Esophagus muscularis mucosa (tissue), 4 donors: ENCODE measurements at regions not wholly inside any gene's neighbourhood (a gene's known extent, or its start where the extent isn't known, plus 50 kb on each side); places are given as distances from the start of the nearest gene placed in this dataset.

Experiments used
- DNase-seq: peaks from one replicate; pipeline ENCODE4 v3.0.0-alpha.2; 2017; ENCODE audit errors: extremely low spot score
- H3K27ac ChIP-seq, 4 donors: fragments of 200-600 bp; sonication (generic); replicated peaks in 1 of 4; 1 replicate in 3 of 4; 2 replicates in 1 of 4; pipeline ENCODE4 v1.5.1; 2016 to 2019; ENCODE audit warnings: mild to moderate bottlenecking in 1 of 4
- H3K27me3 ChIP-seq, 4 donors: fragments of 200-600 bp; sonication (generic); one replicate each; pipeline versions ENCODE4 v1.5.1 to v1.6.0; 2016 to 2019
- H3K36me3 ChIP-seq, 4 donors: fragments of 200-600 bp; sonication (generic); one replicate each; pipeline ENCODE4 v1.5.1; 2016 to 2019
- H3K4me1 ChIP-seq, 4 donors: fragments of 200-600 bp; sonication (generic); one replicate each; pipeline ENCODE4 v1.5.1; 2016 to 2019
- H3K4me3 ChIP-seq, 4 donors: fragments of 200-600 bp; sonication (generic); 1 replicate in 2 of 4; 2 replicates in 2 of 4; pipeline ENCODE4 v1.5.1; 2016 to 2019; ENCODE audit warnings: mild to moderate bottlenecking in 4 of 4, moderate library complexity in 1 of 4
- H3K9me3 ChIP-seq, 4 donors: fragments of 200-600 bp; sonication (generic); 1 replicate in 3 of 4; 2 replicates in 1 of 4; pipeline ENCODE4 v1.5.1; 2016 to 2019
- CTCF ChIP-seq, 3 experiments: fragments of 200-600 bp in 2 of 3; fragments of 450-650 bp in 1 of 3; sonication (generic) in 2 of 3; IDR thresholded peaks; one replicate each; pipeline ENCODE4 v1.5.1; 2017 to 2019; ENCODE audit warnings: antibody characterized with exemption in 3 of 3, mild to moderate bottlenecking in 2 of 3, moderate library complexity in 1 of 3
- EP300 ChIP-seq: sonication (generic); formaldehyde crosslinking; IDR thresholded peaks from one replicate; pipeline ENCODE4 v1.6.1; 2017; ENCODE audit warnings: antibody characterized with exemption
- POLR2A ChIP-seq: fragments of 450-650 bp; IDR thresholded peaks from one replicate; pipeline ENCODE4 v1.6.1; 2017; ENCODE audit warnings: antibody characterized with exemption, moderate library complexity, mild to moderate bottlenecking, low read depth
- POLR2AphosphoS5 ChIP-seq, 2 donors: sonication (generic); formaldehyde crosslinking; IDR thresholded peaks; one replicate each; pipeline ENCODE4 v1.6.1; 2017; ENCODE audit warnings: antibody characterized with exemption in 2 of 2
- WGBS: methylation state at CpG from one replicate; pipeline ENCODE4 v1.1.5; 2018; 5-methylcytosine and 5-hydroxymethylcytosine counted together
- intact Hi-C: fragments of 100-400 bp; cut with DNase I; formaldehyde crosslinking; loops from one replicate; pipeline ENCODE4 v1.15.1; 2023

- H3K4me3 ChIP-seq = no peak overlapping the region
- TF ChIP-seq POLR2A (no peak), CTCF (IDR thresholded peaks at IDR 0.05) (no peak), POLR2AphosphoS5 (IDR thresholded peaks at IDR 0.05) (no peak), EP300 (no peak)
- no peak for DNase-seq
- H3K36me3 ChIP-seq = no peaks in the 10 kb centered on the region
- H3K27ac ChIP-seq = no peak overlapping the region
- intact Hi-C loops = no loop called here
- no peaks in the 10 kb centered on the region for H3K27me3 ChIP-seq
- no peaks in the 10 kb centered on the region for H3K4me1 ChIP-seq
- no peaks in the 10 kb centered on the region for H3K9me3 ChIP-seq
Observed at GRCh38 chr12:97784904-97785303, 322.3 kb downstream of the RMST start.

- WGBS = 84% methylated on average over 1 of the region's 1 CpG
- H3K4me1 ChIP-seq = no peaks in the 10 kb centered on the region
- DNase-seq = no peak
- H3K4me3 ChIP-seq = no peak overlapping the region
- H3K27ac ChIP-seq = no peak overlapping the region
- TF ChIP-seq POLR2AphosphoS5 (IDR thresholded peaks at IDR 0.05) (no peak), POLR2A (no peak), EP300 (no peak), CTCF (IDR thresholded peaks at IDR 0.05) (no peak)
- no peaks in the 10 kb centered on the region for H3K9me3 ChIP-seq
- H3K27me3 ChIP-seq = no peaks in the 10 kb centered on the region
- intact Hi-C loops = no loop called here
- no peaks in the 10 kb centered on the region for H3K36me3 ChIP-seq
Observed at GRCh38 chr12:97790281-97790680, 327.7 kb downstream of the RMST start.

- H3K9me3 ChIP-seq = no peaks in the 10 kb centered on the region
- no peak for DNase-seq
- H3K27ac ChIP-seq = no peak overlapping the region
- no peaks in the 10 kb centered on the region for H3K27me3 ChIP-seq
- no peak overlapping the region for H3K4me3 ChIP-seq
- intact Hi-C loops = no loop called here
- TF ChIP-seq EP300 = no peak
- TF ChIP-seq CTCF (IDR thresholded peaks at IDR 0.05) = no peak
- TF ChIP-seq POLR2AphosphoS5 (IDR thresholded peaks at IDR 0.05) = no peak
- no peak for TF ChIP-seq POLR2A
- H3K4me1 ChIP-seq = no peaks in the 10 kb centered on the region
- no peaks in the 10 kb centered on the region for H3K36me3 ChIP-seq
- 95% methylated on average over 3 of the region's 3 CpGs for WGBS
Observed at GRCh38 chr12:97797473-97797872, 334.9 kb downstream of the RMST start.

- H3K9me3 ChIP-seq = no peaks in the 10 kb centered on the region
Observed at GRCh38 chr12:97800561-97800960, 338.0 kb downstream of the RMST start.

More at GRCh38 chr12:97800561-97800960, 338.0 kb downstream of the RMST start:
- WGBS = 85% methylated on average over 3 of the region's 3 CpGs
- Histone ChIP-seq H3K4me1 (no peaks in the 10 kb centered on the region), H3K36me3 (no peaks in the 10 kb centered on the region), H3K4me3 (no peak overlapping the region), H3K27me3 (no peaks in the 10 kb centered on the region), H3K27ac (no peak overlapping the region)
- TF ChIP-seq EP300 (no peak), POLR2A (no peak), CTCF (IDR thresholded peaks at IDR 0.05) (no peak), POLR2AphosphoS5 (IDR thresholded peaks at IDR 0.05) (no peak)
- intact Hi-C loops = no loop called here
- DNase-seq = no peak
